ENCODE measurements at regions not wholly inside any gene's neighbourhood (a gene's known extent, or its start where the extent isn't known, plus 50 kb on each side); places are given as distances from the start of the nearest gene placed in this dataset.

DNA sequence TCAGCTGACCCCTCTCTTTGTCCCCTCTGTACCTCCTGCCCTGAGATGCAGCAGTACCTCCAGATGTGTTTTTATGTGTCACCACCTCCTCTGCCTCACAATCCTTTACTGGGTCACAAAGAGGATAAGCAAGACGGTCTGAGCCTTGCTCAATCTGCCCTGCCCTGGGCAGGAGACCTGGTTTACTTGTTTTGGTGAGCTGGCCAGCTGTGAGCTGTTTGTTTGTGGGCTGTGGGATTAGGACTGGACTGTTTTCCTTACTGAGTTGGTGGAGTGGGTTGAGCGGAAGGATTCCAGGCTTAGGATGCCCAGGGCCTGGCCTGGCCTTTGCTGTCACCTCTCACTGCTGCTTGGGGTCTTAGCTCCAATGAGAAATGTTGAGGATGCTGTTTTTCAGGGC lies 299.5 kb downstream of the SRBD1 start:
- TF ChIP-seq BHLHE40 (IDR thresholded peaks at IDR 0.05; ENCODE audit: borderline replicate concordance): no peak
- TF ChIP-seq CTBP1 (IDR thresholded peaks at IDR 0.05; ENCODE audit: borderline replicate concordance): no peak
- TF ChIP-seq SP1 (IDR thresholded peaks at IDR 0.05): no peak
